ACC112 (cell line): ENCODE measurements at regions not wholly inside any gene's neighbourhood (a gene's known extent, or its start where the extent isn't known, plus 50 kb on each side); places are given as distances from the start of the nearest gene placed in this dataset.

Experiments
- H2AFZ ChIP-seq: fragments of 200-600 bp; sonication (generic); one replicate; pipeline ENCODE4 v1.6.0; 2017; ENCODE audit warnings: antibody characterized with exemption, low read length; ENCODE audit not compliant: unreplicated experiment
- H3K27ac ChIP-seq: fragments of 200-600 bp; sonication (generic); 2 replicates; pipeline ENCODE4 v1.5.1; 2014; ENCODE audit warnings: low read depth, mild to moderate bottlenecking, antibody characterized with exemption, low read length, moderate library complexity
- H3K27me3 ChIP-seq: fragments of 200-600 bp; sonication (generic); 2 replicates; pipeline ENCODE4 v1.6.1; 2014; ENCODE audit warnings: mild to moderate bottlenecking, antibody characterized with exemption, low read length, moderate library complexity, mixed read lengths; ENCODE audit not compliant: insufficient read depth
- H3K36me3 ChIP-seq: fragments of 200-600 bp; sonication (generic); 2 replicates; pipeline ENCODE4 v1.6.1; 2016; ENCODE audit warnings: mild to moderate bottlenecking, antibody characterized with exemption, low read length, moderate library complexity, mixed read lengths; ENCODE audit not compliant: insufficient read depth
- H3K4me1 ChIP-seq: fragments of 200-600 bp; sonication (generic); one replicate; pipeline ENCODE4 v1.6.1; 2016; ENCODE audit warnings: low read length, mixed read lengths; ENCODE audit not compliant: insufficient read depth, unreplicated experiment, control insufficient read depth
- H3K4me3 ChIP-seq: fragments of 200-600 bp; sonication (generic); 2 replicates; pipeline ENCODE4 v1.5.1; 2014; ENCODE audit warnings: mild to moderate bottlenecking, low read depth, low read length
- H3K79me2 ChIP-seq: fragments of 200-600 bp; sonication (generic); one replicate; pipeline ENCODE4 v1.6.0; 2016; ENCODE audit warnings: low read length; ENCODE audit not compliant: control insufficient read depth, unreplicated experiment, insufficient read depth

GRCh38 chr6:124903797-124904196, 58.4 kb upstream of the RNF217 start:
- no peaks in the 10 kb centered on the region for H3K79me2 ChIP-seq
- H3K36me3 ChIP-seq, result no peaks in the 10 kb centered on the region
- no peaks in the 10 kb centered on the region for H3K4me1 ChIP-seq
- H3K4me3 ChIP-seq, result no peak overlapping the region
- H2AFZ ChIP-seq, result no peak overlapping the region
- no peak overlapping the region for H3K27ac ChIP-seq
- no peaks in the 10 kb centered on the region for H3K27me3 ChIP-seq

GRCh38 chr6:124907596-124907995, 54.6 kb upstream of the RNF217 start:
- Histone ChIP-seq H3K27ac (no peak overlapping the region), H2AFZ (no peak overlapping the region), H3K36me3 (no peaks in the 10 kb centered on the region), H3K27me3 (no peaks in the 10 kb centered on the region), H3K4me3 (no peak overlapping the region), H3K79me2 (no peaks in the 10 kb centered on the region), H3K4me1 (no peaks in the 10 kb centered on the region)
